Inferior parietal cortex (tissue), 1 donor: ENCODE measurements at regions not wholly inside any gene's neighbourhood (a gene's known extent, or its start where the extent isn't known, plus 50 kb on each side); places are given as distances from the start of the nearest gene placed in this dataset.

Experiments used
- DNase-seq: peaks from one replicate; pipeline ENCODE4 v3.0.0-alpha.2; 2016; ENCODE audit errors: extremely low spot score

DNA sequence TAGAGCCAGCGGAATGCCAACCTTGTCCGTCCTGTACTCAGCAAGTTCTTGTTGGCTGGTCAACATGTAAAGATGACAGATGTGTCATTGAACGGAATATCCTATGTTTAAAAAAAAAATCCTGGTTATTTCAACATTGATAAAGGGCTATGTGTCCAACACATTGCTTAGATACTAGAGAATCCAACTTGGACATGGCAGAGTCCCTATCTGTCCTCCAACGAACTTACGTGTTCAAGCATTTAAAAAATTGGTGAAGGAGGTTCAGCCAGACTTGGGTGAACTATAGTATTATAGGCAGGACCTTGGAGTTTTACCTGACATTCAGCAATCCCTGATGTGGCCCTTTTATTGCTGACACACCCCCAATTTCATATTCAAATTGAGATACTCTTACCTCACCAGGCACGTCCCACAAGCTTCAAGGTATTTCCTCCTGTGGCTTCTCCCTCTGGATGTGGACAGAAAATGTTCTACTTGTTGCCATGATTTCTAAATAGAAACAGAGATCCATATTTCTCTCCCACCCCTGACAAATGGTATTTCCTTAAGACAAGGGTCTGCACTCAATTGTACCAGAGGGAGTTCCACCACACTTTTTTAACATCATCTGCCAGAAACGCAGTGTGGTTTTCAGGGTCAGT, 207.7 kb upstream of the TPM1 start:
- DNase-seq = no peak

DNA sequence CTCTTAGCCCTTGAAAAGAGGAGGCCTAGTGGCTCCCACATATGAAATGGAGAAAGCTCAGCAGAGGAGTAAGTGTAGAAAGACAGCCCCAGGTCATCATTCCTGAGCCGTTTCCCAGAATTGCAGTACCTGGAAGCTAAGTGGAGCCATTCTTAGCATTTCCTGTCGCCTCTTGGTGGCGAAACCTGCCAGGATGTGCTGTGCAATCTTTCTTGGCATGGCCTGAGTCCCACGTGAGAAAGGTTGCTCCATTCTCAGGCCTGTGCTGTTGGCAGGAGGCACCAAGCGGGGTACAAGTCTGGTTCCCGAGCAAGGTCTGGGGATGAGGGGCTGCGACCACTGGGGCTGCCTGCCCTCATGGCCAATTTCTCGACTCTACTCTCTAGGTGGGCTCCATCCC, 207.2 kb upstream of the TPM1 start:
- DNase-seq = no peak

DNA sequence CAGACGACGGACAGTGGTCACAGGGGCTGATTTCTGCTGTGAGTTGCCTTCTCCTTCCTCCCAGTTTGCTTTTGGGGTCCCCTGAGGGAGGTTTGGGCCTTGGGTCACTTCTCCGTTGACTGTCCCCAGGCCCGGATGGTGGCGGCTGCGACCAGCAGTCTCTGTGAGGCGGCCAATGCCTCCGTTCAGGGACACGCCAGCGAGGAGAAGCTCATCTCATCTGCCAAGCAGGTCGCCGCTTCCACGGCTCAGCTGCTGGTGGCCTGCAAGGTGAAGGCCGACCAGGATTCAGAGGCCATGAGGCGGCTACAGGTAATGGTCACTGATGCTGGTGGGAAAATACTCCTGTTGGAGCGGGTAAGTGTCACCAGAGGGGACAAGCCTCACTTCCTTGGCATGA, 206.8 kb upstream of the TPM1 start:
- no peak for DNase-seq

DNA sequence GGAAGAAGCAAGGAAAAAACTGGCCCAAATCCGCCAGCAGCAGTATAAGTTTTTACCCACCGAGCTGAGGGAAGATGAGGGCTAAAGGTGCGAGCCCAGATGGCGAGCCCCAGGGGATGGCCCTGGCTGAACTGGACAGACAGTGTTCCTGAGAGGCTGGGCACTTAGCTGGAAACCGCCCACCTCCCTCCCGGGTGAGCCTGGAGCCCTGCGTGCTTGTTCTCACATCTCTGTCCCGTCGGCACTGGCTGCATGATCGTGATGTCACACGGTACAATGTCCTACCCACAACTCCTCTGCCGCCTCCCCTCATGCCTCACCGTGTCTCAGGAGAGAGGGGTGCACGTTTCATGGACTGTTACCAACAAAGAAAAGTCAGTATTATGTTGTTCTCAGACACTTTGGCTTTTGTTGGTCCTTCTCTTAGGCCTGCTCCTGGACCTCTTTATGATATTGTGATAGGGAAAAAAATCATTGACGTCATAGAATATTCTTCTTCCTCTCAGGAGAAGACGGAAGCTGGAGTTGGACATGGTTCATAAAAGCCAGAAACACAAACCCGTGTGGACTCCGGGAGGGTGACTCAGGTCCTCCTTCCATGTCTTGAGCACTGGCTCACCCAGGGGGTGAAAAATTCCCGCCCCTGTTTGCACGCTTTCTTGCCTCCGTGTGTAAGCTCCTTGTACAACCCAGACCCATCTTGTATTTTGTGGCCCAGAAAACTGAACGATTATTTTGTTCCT, 201.8 kb upstream of the TPM1 start:
- no peak for DNase-seq

DNA sequence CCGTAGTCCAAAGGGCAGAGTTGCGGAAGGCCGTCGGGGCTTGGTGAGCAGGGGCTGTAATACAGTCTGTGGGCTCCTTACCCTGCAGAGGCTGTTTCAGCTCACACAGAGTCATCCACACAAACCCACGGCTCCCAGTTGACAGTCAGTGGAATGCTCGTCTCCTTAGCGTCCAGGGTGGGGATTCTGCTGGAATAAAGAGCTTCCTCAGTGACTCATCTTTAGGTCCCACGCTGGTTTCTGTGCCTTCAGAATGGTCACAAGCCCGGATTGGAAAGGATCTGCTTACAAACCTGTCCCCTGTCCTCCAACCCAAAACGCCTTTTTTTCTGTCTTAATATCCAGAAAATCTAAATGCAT, 201.3 kb upstream of the TPM1 start:
- no peak for DNase-seq

DNA sequence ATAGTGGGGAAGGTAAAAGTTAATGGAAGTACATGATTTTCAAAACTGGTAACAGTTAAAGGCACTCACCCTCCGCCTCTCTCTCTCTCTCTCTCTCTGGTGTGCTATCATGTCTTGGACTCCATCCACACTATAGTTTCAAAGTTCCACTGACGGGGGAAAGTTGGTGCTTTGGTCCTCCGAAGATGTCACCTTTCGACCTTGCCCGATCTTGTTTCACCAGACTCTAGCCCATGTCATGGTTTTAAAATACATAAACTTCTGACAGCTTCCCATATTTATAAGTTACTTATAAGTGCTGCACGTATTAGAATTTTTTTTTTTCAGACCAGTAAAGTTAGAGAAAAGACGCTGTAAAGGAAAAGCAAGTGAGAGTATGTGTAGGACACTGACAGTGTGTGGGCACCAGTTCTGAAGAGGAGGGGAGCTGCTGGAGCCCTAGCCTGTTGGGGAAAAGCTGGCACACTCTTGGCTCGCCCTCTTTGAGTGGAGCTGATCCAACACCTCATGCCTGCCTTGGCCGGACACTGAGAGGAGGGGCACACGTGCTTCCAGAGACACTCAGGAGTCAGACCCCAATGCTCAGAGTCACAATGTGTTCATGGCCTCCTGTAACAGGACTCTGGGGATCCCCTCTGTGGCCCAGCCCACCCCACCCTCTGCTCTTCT, 200.5 kb upstream of the TPM1 start:
- DNase-seq = no peak

DNA sequence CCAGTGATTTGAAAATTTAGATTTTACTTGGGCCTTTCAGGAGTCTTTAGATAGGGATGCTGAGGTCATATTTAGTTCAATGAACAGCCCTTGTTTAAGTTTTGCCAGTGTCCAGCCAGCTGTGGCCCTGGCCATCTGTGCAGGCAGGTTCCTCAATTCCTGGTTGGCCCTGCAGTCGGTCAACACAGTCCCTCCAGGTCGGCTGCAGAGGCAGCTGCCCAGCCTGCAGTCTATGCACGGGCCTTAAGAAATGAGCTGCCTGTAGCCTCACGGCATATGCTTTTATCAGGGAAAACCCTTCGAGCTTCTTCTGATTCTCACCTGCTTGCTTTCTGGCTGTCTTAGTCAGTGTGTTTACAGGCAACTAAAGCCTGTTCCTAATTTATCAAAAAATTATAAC, 199.2 kb upstream of the TPM1 start:
- DNase-seq = no peak

DNA sequence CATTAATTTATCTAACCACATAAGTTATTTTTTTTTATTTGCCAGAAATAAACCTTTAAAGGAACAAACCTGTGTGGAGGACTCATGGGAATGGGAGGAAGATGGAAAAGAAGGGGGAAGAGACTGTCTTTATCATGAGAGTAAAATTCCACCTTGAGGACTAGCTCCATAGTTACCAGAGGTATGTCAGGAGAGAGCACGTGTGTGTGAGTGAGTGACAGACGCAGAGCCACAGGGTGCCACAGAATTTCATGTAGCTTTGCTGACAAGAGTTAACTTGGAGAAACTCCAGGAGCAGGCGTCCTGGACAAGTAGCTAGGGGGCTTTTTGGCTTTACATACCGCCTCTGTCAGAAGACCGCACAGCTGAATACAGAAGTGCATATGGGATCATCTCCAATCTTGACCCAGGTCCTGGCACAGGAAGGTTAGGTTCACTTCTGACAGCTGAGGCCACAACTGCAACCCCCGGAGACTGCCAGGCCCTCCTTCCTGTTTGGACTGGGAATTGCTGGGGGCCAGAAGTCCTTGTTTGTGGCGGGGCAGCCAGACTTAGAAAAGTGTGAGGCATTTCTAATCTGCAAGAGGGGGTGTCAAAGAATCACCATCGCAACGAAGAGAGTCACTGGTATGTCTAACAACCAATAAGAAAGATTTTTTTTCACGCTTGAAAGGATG, 197.8 kb upstream of the TPM1 start:
- DNase-seq = no peak

DNA sequence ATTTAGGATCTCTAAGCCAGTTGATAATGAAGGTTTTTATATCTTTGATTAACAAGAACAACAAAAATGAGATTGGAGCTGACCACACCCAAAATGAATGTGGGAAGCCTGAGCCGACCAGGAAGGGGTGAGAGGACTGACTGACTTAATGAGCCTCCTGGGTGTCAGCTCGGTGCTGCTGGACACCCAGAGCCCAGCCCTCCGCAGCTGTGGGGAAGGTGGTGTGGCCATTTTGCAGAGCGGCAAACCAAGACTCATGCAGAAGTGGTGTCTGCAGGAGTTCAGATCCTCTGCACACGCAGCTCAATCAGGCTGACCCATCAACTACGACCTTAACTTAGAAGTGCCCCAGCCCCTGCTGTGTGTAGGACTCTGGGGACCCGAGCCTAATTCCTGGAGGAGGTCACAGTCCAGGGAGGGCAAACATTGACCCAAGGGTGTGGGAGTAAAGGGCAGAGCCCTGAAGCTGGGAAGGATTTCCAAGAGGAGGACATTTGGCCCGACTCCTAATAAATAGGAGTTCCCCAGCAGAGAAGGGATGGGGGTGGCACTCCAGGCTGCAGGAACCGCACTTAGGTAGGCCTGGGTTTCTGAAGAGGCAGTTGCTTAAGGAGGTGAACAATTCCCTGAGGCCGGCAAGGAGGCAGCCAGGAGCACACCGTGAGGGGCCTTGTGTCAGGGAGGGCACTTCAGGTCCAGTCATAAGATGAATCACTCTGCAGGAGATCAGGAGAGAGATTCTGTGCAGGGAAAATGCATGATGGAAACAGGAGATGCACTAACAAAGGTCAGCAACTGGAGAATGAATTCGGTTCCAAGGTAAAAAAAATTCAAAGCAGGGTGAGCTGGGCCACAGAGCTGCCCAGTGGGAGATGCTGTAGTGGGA, 197.1 kb upstream of the TPM1 start:
- DNase-seq = no peak

DNA sequence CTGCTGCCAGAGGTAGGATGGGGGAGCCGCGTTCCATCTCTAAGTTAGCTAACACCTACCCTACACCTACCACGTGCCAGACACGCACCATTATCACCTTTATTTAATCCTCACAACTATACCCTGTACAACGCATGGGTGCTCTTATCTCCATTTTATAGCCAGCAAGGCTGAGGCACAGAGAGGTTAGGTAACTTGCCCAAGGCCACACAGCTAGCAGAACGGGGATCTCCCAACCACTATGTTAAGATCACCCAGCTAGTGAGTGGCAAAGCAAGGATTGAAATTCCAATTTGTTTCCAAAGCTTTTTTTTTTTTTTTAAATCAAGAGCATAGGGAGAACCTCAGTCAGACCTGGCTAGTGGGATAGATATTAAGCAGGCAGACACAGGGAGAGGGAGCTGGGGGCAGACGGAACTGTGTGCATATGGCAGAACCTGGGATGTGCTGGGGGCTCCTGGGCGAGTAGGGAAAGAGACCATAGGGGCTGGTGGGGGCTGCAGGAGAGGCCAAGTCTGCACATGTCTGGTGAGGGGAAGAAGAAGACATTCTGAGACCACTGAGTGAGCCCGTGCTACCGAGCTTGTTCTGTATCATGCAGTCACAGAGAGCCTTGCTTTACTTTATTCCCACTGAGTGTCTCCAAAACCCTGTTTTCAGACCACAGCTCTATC, 196.3 kb upstream of the TPM1 start:
- DNase-seq = no peak

DNA sequence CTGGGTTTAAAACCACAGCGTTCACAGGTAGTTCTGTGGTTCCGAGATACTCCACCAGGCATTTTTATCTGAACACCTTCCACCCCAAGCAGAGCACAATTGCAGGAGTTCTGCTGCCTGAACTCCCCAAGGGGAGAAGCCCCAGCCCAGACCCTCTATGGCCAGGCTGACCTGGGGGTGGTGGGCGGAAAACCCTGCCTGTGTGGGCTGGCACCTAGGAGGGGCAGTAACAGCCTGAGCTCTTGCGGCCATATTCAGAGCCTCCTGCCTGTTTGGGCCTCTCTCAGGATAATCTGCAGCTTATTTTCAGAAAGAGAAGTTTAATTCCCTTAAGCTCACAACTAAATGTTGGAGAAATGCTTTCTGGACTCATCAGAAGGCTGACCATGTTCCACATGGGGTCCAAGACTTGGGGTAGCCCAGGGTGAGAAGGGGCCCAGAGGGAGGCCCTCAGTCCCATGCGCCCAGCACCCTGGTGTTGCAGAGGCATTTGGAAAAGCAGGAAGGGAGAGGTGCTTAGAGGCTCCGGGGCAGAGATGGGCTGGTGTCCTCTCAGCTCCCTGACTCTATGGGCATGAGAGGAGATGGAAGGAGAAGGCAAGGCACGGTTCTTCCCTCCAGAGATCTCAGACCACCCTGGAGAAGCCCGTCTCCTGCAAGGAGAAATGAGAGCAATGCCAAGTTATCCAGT, 195.6 kb upstream of the TPM1 start:
- no peak for DNase-seq

DNA sequence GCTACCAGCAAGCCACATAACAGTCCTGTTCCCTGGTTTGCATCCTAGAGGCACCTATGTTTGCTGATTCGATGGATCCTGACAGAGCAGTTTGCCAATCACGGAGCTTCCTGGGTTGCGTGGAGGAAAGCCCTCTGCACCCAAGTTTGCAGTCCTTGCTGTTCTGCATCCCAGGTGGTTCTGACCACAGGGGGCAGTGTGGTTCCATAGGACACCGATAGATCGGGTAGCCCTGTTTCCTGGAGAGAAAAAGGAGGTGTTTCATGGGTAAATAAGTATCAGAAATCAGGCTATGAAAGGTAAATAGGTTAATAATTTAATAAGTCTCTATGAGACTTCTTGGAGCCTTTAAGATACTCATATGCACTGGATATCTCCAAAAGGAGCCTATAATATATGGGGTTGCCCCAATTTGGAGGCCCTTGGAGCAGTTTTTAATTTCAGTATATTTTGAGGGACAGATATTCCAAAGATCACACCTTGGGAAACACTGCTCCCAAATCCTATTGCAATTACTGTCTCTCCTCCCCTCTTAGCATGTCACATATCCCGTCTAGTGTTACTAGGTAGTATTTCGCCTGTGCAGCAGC, 194.6 kb upstream of the TPM1 start:
- DNase-seq = peak; percentile 85

DNA sequence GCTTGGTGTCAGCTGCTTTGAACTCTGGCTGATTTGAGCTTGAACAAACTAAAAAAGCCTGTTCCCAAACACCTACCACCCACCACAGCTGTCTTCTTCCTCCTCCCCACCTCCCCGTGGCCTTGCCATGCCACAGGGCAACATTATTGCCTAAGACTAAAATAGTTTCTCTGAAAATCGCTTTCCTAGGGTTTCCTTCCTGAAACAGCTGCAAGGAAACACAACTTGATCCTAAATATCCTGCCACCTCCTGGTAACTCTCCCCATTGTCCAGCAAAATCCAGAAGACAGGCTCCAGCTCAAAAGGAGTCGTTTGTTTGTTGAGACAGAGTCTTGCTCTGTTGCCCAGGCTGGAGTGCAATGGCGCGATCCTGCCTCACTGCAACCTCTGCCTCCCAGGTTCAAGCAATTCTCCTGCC, 193.9 kb upstream of the TPM1 start:
- DNase-seq = no peak

DNA sequence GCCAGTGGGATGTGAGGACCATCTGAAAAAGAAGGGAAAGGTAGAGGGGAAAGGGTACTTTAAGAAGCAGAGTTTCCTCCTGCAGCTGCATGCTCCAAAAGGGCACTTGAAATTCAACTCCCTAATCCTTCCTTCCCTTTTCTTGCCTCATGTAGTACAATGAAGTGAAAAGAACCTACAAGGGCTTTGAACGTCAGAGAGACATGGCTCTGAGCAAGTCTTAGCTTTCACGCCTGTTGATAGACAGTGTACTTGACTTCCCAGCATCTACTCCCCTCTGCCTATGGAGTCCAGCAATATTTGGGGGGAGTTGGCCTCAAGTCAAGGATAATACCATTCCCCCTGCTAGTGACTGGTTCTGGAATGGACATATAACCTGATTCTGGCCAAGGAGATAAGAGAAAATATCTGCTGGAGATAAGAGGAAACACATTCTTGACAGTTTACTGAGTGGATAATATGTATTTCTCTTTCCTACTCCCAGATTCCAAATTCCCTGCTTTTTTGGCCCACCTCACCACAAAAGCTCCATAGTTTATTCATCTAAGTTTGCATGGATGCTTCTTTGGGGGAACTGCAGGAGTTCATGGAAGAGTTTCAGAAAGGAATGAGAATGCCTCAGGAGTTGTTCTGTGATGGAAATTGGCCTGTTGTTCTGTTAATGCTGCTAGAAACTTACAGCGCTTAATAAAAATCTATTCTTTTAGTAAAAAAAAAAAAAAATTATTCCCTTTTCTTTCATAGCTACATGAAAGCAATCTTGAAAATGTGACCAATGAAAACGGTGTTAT, 193.0 kb upstream of the TPM1 start:
- no peak for DNase-seq

DNA sequence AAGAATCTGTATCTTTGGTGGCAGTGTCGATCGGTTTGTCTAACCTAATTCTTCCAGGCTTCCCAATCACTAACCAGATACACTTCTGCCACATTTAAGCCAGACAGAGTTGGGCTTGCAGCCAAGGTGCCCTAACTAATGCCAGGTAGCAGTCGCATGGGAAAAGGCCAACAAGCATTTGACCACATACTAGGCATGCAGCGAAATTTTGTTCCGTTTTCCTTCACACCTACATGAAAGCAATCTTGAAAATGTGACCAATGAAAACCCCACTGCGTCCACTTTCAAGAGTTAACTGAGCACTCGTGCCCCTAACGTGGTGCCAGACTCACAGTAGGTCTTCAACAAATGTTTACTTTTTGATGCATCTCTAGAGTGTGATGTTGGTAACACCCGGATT, 192.2 kb upstream of the TPM1 start:
- DNase-seq = no peak

DNA sequence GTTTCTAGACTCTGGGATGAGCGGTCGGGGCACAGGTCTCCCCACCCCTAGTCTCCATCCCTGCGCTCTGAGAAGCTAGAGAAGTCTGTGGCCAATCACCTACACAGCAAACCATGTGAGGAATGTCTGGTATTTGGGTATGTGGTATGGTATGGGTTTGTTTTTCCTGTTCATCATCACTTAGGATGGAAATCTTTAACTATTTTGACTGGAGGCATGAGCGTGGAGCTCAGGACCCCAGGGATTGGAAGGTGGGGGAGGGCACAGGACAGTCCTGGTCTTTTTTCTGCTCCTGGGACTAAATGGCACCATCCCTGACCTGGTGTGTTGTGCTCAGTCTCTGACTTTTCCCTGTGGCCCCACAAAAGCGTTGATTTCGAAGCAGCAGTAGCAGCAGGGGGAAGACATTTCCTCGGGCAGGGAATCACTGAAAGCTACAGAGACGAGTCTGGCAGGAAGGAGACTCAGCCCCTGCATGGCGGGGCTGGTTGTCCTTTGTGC, 191.7 kb upstream of the TPM1 start:
- DNase-seq = no peak

DNA sequence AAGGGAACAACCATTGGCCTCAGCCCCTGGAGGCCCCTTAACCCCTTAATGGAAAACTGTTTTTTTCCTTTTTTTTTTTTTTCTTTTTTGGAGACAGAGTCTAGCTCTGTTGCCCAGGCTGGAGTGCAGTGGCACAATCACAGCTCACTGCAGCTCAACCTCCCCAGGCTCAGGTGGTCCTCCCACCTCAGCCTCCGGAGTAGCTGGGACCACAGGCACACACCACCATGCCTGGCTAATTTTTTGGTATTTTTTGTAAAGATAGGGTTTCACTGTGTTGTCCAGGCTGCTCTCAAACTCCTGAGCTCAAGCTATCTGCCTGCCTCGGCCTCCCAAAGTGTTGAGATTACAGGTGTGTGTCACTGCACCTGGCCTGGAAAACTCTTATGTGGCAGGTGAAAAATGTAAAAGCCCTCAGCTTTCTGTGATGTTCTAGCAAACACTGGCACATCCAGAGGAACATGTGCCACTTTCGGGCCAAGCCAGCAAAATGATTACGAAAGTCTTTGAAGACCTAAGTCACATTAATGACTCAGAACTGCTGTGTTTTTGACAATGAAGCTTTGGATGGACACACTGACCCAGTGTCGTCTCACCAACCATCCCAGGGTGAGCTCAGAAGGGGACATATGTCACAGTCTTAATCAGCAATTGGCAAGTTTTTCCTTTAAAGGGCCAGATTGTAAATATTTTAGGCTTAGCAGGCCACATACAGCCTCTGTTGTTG, 189.3 kb upstream of the TPM1 start:
- DNase-seq = peak; percentile 31

DNA sequence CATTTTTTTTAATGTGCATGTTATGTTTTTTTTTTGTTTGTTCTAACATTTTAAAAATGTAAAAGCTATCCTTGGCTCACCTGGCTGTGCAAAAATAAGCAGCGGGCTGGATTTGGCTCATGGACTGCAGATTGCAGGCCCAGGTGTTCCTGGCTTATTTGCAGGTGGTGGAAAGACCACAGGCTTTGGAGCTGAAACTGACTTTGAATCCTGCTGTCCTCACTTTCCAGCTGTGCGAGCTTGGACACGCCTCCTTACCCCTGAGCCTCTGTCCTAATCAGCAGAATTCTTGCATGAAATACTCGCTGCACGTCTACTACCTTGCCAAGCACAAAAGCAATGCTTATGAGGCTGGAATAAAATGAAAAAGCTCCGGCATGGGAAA, 188.7 kb upstream of the TPM1 start:
- no peak for DNase-seq
